HG02938 (cell line): ENCODE measurements at regions not wholly inside any gene's neighbourhood (a gene's known extent, or its start where the extent isn't known, plus 50 kb on each side); places are given as distances from the start of the nearest gene placed in this dataset.

Experiments used
- ATAC-seq: cut with Tn5 transposase; IDR thresholded peaks from one replicate; pipeline ENCODE4 v1.9.1; 2021; ENCODE audit warnings: mild to moderate bottlenecking, moderate library complexity; ENCODE audit not compliant: unreplicated experiment

DNA sequence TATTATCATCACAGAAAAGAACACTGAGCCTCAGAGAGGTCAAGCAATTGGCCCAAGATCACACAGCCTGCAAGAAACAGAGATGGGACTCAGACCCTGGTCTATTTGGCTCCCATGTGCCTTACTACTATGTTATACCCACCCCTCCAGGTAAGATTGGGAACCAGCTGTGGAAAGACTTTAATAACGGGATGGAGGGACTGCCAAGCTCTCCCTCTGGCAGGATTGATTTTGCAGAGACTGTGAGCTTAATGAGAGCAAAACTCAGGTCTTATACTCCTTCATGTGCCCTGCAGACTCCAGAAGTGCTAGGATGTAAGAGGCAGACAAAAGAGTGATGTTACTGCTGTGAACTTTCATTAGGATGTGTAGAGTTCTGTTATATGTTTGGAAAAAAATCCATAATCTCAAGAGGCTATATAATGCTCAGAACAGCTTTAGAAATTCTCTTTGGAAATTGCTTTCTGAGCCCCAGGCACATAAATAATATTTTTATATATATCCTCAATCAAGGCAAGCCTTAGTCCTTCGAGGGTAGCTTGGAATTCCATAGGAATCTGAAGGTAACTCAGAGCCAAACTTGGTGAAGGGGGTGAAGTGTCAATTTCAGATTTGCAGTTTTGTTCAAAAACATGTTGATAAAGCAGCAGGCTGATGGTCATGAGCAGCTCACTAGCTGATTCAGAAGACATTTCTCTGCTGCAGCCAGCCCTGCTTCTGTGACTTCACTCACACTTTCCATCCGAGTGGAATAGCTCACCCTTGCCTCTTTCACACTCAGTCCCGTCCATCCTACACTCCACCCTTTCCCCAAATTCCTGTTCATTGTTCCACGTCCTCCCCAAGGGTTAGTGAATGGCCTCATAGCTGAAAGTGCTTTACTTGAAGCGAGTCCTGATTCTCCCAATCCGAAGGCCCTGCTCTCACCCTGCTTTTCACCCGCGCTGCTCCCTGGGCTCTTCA, 188.8 kb downstream of the SNX19 start:
- no peak for ATAC-seq

- ATAC-seq = no peak
These were observed 187.8 kb downstream of the SNX19 start for GRCh38 chr11:130728185-130729180.

DNA sequence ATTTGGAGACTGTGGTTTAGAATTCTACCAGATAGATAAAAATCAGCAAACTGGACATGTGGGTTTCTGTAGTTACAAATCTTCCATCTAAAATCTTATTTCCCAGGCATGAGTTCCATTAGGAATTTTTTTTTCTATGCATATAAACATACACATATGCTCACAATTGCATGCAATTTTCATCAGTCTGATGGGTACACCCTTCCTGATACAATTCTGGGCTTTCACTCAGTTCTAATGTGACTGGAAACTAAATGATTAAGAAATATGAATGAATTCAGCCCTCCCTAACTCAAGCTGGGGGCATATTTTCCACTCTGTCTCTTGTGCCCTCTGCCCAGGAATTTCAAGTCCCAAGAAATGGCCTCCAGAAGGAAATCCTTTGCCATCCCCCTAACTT, 187.1 kb downstream of the SNX19 start:
- ATAC-seq = no peak

GRCh38 chr11:130729678-130730300, 186.5 kb downstream of the SNX19 start:
- no peak for ATAC-seq

DNA sequence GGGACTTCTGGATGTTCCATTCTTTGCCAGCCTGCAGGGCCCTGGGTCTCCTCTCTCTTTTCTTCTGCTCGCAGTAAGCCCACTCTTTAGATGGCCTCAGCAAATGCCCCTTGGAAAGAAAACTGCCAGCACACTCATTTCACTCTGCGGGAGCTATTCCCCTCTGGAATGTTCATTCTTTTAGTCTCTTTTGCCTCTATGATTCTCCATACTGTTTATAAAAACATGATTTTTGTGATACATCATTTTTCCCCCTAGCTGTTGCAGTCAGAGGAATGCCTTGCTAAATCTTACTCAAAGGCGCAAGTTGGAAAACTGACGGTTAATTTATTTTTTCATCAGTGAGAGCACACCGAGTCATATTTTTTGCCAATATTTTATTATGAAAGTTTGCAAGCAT, 184.9 kb downstream of the SNX19 start:
- ATAC-seq = no peak

DNA sequence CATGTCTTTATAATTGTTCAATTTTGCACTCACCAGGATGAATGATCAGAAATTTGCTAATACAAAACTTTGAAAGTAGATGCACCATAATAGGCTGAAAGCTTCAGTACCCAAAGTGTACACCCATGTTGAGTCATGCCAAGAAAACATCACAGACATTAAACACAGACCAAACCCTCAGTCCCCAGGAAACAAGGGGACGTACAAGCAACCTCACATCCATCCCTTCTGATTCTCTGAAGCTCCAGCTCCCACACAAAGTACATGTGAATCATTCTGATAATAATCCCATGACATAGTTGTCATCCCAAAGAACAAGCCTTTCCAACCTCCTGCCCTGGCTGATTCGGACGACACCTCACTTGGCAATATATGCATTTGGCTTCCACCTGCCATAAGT, 183.8 kb downstream of the SNX19 start:
- no peak for ATAC-seq

DNA sequence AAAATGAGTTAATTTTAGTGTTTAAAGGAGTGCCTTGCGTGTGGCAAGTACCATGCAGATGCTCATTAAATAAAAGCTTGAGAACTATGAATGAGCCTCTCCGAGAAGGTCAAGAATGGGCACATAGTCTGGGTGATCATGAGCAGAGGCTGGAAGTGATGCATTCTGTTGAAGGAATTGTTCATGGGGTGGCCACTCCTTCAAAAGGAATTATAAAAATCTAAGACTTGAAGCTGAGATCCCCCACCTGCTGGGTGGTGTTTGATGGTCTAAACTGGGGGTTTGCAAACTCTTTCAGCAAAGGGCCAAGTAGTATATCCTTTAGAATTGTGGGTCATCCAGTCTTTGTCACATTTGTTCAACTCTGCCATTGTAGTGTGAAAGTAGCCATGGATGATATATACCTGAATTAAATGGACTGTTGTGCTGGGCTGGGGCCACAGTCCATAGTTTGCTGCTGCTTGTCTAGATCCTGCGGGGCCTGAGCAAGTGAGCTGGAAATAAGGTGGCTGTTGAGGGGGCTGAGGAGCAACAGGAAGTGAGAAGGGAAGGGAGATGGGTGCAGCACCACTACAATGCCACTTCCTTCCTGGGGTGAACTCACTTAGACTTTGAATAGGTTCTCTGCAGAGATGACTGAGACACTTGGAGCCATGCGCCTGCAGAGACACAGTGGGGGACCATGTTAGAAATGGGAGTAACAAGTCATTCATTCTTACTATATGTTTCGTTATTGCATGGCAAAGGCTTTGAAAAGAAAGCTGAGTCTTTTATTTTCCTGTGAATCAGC, 179.0 kb downstream of the SNX19 start:
- ATAC-seq = no peak

DNA sequence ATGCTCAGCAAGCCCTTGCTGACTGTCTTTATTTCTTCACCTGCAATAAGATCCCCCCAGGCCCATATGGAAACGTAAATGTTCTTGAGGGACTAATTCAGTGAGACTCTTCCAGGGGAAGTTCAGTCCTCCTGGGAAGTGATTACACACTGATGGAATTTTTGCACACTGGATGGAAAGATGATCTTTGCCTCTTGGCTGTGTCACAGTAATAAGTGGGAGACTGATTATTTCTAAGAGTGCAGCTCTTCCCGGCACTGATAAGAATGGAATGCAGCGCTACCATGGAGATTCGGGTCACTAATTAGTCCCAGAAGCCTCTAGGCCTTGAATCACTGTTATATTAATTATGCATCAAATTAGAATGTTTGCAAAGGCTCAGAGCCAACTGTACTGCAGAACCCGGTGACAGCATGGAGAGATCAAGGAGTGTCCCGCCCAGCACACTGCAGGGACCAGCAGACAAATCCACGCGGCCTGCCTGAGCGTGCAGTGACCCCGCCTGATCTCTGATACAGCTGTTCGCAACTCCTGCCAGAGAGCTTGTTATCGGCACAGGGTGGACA, 178.3 kb downstream of the SNX19 start:
- no peak for ATAC-seq

GRCh38 chr11:130738611-130739010, 177.7 kb downstream of the SNX19 start:
- no peak for ATAC-seq

DNA sequence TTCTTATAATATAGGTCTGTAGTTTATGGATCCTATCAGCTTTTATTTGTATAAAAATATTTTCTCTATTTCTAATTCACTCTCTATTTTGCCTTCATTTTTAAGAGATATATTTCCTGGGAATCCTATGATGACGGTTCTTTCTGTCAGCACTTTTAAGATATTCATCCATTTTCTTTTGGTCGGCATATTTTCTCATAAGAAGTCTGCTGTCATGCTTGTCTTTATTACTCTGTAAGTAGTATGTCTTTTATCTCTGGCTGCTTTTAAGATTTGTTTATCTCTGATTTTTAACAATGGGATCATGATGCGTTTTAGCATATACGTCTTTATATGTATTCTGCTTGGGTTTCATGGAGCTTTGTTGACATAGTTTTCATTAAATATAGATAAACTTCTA, 175.5 kb downstream of the SNX19 start:
- no peak for ATAC-seq

GRCh38 chr11:130744794-130745193, 171.5 kb downstream of the SNX19 start:
- no peak for ATAC-seq

DNA sequence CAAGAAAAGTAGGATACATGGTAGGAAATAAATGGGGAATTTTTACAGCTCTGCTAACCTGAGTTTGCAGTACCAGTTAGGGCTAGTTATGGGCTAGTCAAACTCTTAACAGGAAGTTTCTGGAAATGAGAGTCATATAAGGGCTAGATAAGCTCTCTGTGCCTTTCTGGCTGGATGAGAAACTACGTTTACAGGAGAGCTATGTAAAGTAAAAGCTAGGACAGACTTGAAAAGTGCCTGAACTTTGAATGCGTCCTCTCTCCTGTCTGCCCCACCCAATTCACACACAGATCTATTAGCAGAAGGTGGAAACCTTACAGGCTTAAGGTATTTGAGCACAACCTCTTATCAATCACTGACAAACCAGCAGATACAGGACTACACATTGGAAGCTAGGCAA, 167.1 kb downstream of the SNX19 start:
- ATAC-seq = no peak

- no peak for ATAC-seq
These were observed 155.7 kb downstream of the SNX19 start for GRCh38 chr11:130760515-130761125.

GRCh38 chr11:130761560-130762220, 154.6 kb downstream of the SNX19 start:
- no peak for ATAC-seq

- no peak for ATAC-seq
These were observed 153.6 kb downstream of the SNX19 start for GRCh38 chr11:130762638-130763037.

DNA sequence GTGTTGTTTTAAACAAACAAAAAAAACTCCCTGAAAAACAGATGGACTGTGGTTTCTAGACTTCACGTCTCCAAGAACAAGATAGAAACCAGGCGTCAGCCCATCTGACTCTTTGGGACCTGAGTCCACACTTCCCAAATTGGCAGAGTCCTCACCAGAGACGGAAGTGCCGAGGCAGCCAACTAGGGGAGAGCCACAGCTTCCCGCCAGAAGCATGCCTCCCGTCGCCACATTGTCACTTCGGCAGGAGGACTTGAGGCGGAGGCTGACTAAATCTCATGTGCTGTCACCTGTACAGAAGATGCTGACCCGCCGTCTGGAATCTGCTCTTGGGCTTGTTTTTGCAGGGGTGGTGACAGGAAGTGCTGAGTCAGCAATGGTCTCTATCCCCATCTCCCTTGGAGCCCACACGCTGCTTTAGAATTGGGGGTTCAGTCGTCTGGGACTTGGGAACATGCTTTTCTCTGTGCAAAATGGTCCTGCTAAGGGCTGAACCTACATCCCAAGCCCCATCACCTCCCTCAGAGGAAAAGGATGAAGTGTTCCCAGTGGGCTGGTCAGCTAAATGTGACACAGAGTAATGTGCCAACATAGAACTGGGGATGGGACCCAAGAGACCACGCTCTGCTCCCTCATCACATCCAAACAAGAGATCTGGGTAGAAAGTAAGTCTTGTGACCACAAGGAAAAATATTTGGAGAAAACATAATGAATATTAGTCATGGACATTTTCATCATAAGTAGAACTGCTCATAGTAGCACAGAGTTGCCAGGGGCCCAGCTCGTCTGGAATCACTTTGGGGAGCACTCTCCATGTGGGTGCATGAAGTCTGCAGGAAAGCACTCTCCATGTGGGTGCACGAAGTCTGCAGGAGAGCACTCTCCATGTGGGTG, 152.9 kb downstream of the SNX19 start:
- ATAC-seq = no peak

GRCh38 chr11:130765406-130765805, 150.9 kb downstream of the SNX19 start:
- no peak for ATAC-seq
